Activated CD4-positive, alpha-beta T cell treated with anti-CD3 and anti-CD28 coated beads, Interleukin-10, Interleukin-2, amounts not matched to agents 100 ng/mL and 50 ng/mL, durations not matched to agents 16 hours and 8 hours (primary cell): ENCODE measurements at regions not wholly inside any gene's neighbourhood (a gene's known extent, or its start where the extent isn't known, plus 50 kb on each side); places are given as distances from the start of the nearest gene placed in this dataset.

Experiments
- DNase-seq: peaks from one replicate; pipeline ENCODE4 v3.0.0-alpha.2; 2020

DNA sequence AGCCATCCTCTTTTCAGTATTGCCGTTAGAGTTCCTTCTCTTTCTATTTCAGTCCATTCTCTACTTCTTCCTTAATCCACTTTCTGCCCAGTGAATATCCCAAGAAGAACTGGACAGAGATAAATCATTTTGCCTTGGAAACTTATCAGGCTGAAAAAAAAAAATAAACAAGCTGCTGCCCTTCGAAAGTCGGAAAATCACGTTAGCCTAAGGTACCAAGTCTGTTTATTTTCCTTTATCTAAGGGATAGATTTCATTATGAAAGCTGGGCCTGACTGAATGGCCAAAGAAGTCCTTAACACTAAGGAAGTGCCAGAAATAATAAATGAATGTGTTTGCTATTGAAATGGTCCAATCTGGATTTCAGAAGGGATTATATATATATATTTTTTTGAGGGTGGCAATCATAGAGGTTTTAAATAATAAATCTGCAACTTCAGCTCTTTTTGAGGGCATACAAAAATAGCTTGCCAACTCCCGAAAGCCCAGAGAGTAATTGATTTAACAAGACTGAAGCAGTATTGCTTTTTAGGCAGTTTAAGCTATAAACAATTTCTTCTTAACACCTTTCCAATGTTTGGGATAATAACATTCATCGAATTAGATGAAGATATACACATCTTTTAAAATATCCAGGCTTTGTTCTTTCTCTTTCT, 127.0 kb upstream of the STMND1 start:
- no peak for DNase-seq

DNA sequence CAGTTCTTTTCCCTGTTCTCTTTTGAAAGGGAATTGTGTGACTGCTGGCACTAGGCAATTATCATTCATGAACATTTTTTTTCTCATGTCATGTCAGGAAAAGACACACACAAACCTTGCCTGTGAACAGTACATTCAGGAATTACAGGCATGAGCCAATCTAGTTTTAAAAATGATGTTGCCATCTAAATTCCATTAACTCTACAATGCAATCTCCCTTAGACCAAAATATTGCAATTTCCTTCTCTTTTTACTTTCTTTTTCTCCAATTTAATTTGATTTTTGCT, 127.5 kb upstream of the STMND1 start:
- no peak for DNase-seq

DNA sequence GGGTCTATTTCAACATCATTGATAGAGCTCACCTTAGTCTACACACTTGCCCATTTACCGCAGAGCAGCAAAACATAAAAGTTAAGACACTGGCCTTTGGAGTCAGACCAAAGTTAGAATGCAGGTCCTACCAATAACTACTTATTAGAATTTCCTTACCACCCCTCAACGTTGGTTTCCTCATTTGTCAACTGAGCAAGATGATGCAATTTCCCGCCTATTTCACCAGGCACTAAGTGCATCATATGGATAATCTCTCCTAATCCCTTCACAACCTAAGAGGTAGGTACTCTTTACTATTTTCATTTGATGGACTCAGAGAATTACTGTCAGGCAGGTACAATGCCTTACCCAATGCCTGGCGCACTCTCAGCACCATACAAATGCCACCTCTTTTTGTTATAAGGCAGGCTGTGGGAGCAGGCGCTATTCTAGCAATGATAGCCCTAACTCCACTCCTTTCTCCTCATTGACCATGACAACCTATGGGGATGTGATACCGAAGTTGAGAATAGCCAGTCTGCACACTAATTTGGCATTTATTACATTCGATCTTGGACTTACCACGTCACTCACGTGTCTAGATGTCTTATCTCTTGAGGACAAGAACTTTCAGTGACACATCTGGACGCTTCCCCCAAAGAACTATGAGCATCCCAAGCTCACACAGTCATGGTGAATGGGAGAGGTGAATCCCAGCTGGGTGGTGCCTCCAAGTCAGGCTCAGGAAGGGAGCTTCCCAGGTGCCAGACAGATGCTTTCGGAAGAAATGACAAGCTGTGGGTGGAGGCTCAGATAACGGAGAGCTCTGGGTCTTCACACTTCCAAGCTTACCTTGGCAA, 128.1 kb upstream of the STMND1 start:
- DNase-seq = no peak

DNA sequence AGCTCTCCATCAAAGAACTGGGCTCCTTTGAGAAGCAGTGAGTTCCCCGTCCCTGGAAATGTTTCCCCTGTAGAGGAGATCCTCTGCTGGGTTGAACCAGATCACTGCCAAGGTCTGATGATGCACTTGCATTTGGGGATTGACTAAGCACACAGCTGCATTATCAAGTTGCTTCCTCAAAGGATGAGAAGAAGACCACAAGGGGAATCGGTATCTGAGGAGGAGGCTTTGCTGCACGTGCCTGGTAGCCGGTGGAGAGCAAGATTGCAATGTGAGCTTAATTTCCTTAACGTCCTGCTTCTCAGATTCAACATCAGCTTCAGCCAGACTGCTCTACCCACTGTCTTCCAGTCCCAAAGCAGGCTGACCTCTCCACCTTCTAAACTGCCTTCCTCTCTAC, 128.8 kb upstream of the STMND1 start:
- no peak for DNase-seq

DNA sequence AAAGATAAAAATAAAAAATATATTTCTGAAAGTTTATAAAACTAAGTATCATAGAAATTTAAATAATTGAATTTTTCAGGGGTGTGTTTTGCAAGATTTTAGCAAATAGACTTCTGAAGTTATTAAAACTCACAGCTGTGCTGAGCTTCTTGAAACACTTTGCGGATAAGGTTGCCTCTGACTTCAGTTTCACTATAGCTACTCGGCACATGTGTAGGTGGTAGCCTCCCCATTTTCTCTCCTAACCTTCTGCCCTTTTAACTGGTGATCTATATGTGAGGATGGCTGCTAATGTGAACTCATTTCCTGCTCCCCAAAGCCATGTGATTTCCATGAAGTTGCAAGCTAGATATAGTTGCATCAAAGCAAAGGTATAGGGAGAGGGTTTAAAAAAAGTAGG, 129.3 kb upstream of the STMND1 start:
- peak; percentile 19 for DNase-seq

DNA sequence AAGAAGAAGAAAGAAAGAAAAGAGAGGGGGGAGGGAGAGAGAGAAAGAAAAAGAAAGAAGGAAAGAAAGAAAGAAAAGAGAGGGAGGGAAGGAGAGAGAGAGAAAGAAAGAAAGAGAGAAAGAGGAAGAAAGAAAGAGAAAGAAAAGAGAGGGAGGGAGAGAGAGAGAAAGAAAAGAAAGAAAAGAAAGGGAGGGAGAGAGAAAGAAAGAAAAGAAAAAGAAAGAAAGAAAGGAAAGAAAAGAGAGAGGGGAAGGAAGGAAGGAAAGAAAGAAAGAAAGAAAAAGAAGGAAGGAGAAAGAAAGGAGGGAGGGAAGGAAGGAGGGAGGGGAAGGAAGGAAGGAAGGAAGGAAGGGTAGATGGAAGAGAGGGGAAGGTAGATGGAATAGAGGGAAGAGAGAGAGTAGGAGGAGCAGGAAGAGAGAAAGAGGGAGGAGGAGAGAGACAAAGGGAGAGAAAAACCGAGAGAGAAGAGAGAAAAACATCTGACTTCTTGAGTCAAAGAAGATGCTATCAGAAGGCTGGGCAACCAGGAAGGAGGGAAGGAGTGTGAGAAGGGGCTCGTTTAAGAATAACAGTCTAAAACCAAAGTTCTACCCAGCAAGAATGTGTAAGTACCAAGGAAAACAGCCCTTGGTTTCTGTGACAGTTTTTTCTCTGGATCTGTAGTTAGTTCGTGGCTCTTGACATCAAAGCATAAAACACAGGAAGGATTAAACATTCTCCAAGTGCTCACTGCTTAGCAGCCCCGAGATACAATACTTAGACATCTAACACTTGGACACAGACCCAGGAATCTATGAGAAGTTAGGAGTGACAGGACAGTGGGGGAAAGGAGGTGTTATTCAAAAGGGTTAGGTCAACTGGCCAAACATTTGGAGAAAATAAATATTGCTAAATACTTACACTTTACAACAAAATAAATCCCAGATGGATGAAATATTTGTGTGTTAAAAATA, 131.9 kb upstream of the STMND1 start:
- DNase-seq = no peak

DNA sequence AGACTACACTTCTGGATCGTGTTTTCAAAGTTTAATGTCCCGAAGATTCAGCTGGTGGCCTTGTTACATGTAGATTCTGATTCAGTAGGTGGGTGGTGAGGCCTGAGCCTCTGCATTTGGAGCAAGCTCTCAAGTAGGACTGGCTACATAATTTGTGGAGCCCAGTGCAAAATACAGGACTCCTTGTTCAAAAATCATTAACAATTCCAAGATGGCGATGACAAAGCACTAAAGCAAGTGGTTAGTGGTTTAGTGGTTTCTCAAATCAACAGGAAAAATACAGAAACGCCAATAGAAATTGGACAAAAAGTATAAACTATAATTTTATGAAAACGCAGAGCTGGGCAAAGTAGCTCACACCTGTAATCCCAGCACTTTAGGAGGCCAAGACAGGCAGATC, 133.7 kb upstream of the STMND1 start:
- no peak for DNase-seq

DNA sequence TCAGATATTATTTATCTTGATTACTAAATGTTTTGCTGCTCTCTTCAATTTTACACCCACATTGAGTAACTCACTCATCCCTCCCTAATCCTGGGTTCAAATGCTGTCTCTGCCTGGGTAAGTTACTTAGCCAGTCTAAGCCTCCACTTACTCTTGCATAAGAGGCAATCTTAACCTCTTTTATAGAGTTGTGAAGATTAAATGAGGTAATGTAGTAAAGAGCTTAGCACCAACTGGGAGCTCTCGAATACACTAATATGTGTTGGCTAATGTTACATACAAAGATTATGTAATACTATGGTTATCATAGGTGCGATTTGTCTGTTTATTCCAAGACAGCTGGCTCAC, 134.4 kb upstream of the STMND1 start:
- no peak for DNase-seq

DNA sequence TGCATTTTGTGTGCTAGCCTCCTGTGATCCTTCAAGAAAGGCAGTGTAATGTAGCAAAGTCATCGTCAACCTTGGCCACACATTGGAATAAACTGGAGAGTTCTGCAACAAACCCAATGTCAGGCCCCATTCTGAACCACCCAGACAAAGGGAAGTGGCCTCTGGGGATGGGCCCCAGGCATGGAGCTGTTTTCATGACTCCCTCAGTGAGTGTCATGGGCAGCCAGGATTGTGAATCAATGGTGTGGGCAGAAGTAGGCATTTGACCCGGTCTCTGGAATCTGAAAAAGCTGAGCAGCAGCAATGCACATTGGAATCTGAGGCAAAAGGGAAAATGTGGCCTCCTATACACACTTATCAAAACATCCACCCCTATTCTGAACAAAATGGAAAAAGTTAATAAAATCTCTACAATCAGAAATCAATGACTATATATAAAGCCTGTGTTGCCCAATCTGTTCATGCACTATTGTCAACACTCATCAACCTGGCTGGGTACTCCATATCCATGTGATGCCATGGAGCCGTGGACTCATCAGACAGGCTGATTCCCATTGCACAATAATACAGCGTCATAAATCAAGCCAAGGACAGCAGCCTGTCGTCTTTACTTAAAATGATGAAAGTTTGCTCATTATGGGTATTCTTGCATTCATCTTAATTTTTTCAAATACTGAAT, 134.9 kb upstream of the STMND1 start:
- no peak for DNase-seq

DNA sequence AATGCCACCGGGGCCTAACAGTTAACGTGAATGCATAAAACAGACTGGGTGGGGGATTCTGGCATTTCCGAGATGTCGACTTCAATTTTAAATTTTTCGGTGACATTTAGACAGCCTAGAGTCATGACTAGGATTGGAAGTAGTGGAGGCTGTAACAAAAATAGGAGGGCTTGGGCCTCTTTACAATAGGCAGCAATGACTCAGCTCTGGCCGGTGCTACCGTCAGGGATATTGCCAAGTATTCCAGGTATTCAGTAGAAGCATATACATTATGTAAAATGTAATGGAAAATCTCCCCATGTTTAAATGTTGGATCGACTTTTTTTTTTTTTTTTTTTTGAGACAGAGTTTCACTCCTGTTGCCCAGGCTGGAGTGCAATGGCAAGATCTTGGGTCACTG, 136.2 kb upstream of the STMND1 start:
- DNase-seq = no peak

DNA sequence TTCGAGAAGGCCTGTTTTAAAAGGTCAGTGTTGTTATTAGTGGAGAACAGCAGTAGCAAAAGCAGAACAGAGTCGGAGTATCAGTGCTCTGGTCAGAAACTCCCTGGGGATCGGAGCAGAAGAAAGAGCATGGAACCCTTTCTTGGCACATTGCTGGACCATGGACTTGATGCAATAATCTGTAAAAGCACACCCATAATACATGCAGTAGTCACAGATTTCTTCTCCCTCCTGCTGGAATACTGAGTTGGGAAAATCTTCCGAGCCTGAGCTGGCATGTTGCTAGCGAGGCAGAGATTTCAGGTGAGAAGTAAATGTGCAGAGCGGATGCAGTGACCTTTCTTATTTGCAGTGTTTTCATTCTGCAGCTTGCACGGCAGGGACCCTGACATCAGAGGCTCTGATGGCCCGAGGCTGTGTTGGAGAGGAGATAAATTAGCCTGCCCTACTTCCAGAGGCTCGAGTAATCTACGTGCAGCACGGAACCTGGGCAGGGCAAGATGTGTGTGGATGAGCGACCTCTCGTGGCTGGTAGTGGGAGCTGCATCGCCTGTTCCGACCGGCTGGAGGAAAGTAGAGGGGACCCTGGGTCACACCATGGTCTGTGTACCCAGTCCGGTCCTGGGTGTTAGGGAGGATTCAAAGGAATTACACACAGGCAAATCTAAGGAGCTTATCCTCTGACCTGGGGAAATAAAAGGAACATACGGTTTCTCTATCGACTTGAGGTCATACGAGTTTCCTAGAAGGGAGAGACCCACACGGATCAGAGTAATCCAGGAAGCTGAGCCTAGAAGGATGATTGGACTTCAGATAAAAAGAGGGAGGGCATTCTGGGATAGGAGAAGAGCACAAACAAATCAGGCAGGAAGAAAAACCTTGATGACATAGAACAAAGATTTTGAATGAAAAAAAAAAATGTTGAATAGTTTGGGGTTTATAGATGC, 137.0 kb upstream of the STMND1 start:
- DNase-seq = peak; percentile 76

DNA sequence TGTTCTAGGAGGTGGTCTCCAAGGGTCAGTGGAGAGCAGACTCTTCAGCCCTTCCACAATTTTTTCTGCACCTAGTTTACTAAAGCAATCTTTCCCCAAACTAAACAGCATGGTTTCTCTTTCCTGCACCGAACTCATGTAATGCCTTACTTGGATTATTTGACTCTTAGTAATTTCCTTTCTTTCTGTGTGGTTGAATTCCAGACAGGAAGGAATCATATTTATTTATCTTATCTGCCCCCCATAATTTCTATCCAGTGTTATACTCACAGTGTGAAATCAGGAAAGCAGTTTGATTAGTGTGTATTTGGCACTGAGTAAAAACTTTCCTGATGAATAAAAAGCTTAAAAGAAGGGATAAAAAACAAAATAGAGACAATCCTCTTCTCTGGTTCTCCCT, 140.3 kb upstream of the STMND1 start:
- no peak for DNase-seq

DNA sequence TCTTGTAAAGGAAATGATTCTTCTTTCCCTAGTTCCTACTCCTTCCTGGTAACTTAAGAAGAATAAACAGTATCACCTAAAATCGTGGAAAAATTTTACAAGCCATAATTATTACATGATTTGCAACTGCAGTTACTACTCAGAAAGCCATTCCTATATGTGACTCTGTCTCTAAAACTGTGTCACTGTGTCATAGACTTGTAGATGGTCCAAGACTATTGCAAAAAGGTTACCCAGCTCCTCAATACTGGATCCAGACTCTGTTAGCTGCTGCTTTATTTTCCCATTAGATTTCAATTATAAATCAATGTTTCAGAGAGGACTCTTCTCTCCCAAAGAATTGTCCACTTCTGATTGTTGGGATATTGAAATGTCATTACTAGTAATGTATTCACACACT, 142.1 kb upstream of the STMND1 start:
- no peak for DNase-seq

DNA sequence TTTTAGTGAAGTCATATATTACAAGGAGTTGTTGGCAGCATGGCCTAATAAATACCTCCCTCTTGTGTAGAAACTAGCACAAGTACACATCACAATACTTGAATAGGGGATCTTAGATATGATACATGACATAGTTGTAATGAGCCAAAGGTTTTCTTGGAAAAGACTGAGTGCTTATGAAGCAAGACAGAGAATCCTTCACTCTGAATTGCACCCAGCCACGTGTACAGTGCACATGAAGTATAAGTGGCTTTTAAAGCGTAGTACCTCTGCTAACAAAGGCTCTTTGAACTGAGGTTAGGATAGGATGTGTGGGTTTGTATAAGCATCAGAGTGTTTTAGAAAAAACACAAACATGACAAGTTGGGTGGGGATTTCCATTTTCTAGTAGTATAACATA, 145.5 kb upstream of the STMND1 start:
- DNase-seq = peak; percentile 7

DNA sequence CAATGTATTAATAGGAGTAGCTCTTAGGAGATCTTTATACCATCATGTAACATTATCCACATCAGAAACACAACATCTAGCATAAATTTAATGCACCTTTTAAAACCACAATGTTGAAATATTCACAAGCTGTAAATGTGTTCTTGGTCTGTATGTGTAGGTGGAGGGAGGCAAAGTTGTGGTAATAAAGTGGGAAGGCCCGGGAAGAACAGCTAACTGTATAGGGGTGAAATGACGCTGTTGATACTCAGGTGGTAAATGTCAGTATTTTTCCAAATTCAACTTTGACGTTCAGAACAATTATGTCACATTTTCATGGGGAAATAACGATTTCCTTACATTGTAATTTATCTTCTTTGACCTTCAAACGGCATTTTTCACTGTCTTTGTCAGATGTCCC, 146.0 kb upstream of the STMND1 start:
- no peak for DNase-seq

DNA sequence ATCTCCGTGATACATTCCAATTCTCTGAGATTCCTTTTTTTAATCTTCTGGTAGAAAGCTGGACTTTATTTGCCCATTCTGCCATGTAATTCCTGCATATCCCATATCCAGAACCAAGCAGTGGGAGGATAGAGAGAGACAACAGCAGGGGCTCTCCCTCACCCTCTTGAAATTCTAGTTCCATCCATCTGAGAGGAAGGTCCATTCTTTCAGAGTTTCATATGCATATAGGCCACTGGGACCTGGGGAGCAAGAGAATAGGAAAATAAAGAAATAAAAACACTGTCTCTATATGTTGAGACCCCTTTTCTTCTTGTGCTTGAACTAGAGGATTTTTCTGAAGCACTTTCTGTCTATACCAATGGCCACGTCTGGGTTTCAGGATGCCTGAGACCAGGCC, 147.9 kb upstream of the STMND1 start:
- no peak for DNase-seq

DNA sequence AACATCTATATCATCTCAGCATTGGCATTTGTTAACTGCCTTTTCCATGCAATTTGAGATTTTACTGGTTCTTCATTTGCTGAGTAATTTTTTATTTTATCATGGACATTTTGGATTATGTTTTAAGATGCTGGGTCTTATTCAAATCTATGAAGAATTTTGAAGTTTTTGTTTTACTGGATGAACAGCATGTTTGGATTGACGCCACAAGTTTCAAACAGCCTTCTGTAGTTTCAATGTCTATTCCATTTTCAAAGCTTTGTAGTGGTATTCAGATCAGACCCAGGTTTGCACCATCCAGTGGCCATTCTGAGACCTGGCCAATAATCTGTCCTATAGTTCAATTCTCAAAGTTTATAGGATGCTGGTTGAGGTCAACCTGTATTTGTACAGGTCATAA, 148.4 kb upstream of the STMND1 start:
- no peak for DNase-seq

DNA sequence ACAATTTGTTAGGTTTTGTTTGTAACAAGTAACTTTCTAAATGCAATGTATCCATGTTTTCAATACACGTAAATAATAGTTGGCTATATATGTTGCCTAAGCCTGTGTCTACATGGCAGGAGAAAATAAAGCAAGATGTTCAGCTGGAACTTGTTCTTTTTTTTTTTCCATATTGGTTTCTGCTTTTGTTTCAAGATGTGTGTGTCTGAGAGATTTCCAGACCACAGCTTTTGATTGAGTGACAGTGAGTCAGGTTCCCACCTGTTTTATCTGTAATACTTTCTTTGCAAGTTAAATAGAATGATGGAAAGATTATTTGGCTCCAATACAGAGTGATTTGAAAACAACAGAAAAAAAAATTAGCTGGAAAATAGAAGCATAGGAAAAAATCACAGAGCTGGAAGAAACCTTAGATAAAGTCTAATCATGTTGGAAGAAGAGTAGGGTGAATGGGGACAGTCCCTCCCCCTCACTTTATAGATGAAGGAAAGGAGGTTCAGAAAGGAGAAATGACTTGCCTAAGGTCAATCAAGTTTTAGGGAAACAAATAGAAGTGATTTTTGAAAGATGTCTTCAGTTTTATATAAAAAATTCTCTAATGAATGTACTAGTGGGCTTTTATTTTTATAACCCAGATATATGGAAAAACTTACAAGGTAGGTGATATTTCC, 150.9 kb upstream of the STMND1 start:
- DNase-seq = peak; percentile 54

DNA sequence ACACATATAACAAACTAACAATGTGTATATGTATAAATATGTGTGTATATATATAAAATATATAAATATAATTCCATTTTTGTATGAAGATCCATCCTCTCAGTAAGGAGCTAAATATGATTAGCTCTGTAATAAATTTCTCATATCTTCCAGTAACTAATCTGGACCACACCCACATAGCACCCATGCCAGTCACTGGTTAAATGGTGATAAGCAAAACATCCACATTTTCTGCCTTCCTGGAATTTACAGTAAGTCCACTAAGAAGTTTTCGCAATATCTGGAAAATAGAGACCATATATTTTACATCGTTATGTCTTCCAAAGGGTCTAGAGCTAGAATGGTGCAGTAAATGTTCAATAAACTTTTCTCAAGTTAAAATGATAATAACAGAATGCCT, 151.5 kb upstream of the STMND1 start:
- no peak for DNase-seq

DNA sequence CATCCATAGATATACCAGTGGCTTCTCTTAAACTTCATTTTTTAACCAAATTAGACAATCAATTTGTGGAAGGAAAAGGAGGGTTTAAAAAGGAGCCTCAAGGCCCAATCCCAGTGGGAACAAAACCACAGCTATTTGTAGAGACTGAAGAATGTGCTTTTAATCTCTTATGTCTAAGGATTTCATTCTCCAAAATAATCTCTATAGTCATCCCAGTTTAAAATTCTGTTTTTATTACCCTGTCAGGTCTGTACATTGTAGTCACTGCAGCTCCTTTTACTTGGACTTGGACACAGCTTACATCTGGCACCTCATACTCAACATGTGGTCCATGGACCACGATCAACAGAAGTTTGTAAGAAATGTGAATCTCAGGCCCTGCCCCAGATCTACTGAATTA, 152.1 kb upstream of the STMND1 start:
- DNase-seq = no peak

DNA sequence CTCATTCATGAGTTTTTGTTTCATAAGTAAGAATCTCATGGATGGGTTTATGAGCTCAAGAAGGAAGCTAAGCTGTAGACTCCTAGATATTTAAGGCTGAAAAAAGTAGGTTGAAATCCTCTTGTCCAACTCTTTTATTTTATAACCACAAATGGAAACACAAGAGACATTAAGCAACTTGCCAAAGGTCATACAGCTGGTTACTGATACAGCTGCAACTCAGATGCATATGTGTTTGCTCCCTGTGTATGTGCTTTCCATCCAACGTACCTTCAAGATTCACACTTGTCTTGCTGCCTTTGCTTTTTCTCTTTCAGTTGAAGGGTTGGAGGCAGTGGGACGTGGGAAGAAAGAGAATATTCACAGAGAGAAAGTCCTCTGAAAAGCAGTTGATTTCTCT, 153.5 kb upstream of the STMND1 start:
- no peak for DNase-seq
